Fibroblast of skin of back (primary cell): ENCODE measurements at regions not wholly inside any gene's neighbourhood (a gene's known extent, or its start where the extent isn't known, plus 50 kb on each side); places are given as distances from the start of the nearest gene placed in this dataset.
"Not testable (repeated sequence)": the region's sequence is repeated elsewhere in the genome, so short reads cannot be mapped to it uniquely, and the experiment has no call there.

Experiments used
- DNase-seq: peaks from one replicate; pipeline ENCODE4 v3.0.0-alpha.2; 2013

DNA sequence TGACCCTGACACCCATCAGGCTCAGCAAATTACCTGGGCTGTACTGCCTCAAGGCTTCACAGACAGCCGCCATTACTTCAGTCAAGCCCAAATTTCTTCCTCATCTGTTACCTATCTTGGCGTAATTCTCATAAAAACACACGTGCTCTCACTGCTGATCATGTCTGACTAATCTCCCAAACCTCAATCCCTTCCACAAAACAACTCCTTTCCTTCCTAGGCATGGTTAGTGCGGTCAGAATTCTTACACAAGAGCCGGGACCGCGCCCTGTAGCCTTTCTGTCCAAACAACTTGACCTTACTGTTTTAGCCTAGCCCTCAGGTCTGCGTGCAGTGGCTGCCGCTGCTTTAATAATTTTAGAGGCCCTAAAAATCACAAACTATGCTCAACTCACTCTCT, 828.2 kb downstream of the LTN1 start:
- DNase-seq, result not testable (repeated sequence)

DNA sequence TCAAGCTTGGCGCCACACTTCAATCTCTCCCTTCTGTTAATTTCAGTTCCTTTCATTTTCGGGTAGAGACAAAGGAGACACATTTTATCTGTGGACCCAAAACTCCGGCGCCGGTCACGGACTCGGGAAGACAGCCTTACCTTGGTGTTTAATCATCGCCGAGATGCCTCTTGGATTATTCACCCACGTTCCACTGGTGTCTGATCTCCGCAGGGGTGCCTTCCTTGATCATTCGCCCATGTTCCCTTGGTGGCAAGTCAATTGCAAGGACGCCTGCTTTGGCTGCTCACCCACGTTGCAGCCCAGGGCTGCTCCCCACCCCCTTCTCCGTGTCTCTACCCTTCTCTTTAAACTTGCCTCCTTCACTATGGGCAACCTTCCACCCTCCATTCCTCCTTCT, 830.6 kb downstream of the LTN1 start:
- DNase-seq, result not testable (repeated sequence)

DNA sequence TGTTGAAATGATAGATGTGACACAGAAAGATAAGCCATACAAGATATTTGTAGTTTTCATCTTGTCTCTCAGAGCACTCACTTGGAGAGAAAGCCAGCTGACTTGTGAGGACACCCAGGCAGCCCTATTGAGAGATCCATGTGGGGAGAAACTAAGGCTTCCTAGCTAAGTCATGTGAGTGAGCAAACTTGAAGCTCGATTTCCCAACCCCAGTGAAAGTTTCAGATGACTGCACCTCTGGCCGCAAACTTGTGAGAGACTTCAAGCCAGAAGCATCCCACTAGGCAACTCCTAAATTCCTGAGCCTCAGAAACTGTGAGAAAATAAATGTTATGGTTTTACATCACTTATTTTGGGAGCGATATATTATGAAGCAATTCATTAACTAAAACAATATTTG, 832.3 kb downstream of the LTN1 start:
- no peak for DNase-seq

DNA sequence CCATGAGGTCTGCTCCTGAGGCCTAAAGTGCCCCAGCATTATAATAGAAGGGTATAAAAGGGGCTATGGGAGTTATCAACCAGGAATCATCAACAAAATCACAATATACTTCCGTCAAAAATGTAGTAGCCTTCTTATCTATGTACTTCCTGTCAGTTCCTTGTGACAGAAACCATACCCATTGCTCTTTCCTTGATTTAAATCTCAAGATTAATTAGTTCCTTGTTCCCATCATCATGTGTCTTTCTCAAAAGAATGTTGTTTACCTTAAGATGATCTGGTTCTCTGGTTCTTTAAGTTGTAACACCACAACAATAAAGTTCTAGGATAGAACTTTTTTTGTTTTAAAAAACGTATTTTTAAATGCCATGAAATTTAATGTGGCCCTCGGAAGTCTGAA, 833.3 kb downstream of the LTN1 start:
- no peak for DNase-seq

DNA sequence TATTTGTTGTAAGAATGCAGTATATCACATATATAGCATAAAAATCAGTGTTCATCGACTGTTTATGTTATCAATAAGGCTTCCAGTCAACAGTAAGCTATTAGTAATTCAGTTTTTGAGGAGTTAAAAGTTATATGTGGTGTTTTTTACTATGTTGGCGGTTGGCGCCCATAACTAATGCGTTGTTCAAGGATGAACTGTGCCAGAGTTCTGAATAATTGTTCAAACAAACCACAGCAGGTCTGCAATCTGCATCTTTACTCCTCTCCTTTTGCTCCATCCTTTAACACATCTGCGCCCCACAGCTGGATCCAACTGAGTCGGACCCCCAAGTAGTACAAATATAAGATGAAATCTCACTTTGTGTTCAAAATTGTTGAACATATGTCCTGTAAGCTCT, 836.1 kb downstream of the LTN1 start:
- no peak for DNase-seq

DNA sequence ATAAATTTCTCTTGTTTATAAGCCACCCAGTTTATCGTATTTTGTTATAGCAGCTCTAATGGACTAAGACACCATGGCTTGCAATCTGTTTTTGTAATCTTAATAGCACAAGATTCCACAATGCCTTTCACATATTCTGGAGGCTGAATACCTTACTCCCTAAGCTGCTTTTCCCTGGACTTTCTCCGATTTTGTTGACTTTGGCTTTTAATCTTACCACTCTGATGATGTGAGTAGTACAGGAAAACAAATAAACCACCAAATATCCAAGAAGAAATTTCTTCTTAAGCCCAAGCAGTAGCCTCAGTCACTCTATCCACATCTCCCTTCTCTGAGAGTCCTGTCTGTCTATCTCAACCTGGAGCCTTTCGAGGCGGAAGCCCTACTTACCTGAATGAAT, 838.6 kb downstream of the LTN1 start:
- DNase-seq, result peak; percentile 35

DNA sequence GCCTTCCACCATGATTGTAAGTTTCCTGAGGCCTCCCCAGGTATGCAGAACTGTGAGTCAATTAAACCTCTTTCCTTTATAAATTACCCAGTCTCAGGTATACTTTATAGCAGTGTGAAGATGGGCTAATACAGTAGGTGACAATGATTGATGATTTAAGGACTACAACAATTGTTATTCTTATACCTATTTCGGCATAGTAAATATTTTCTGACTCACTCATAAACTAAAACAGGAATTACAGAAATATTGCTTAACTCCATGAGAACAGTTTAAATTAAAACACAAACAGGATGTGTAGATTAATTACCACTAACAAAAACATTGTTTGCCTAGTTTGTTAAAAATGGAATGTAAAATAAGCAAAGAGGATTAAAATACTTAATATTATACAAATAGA, 839.9 kb downstream of the LTN1 start:
- no peak for DNase-seq

DNA sequence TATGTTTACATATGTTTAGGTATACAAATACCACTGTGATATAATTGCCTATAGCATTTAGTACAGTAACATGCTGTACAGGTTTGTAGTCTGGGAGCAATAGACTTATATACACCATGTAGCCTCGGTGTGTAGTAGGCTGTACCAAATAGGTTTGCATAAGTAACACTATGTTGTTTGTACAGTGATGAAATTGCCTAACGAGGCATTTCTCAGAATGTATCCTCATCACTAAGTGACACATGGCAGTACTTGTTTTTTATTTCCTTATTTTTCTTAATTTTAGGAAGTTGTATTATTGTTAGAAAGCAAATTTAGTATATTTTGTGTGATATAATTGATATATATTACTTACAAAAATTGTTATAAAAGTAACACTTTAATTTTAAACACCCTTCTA, 840.9 kb downstream of the LTN1 start:
- DNase-seq, result no peak

DNA sequence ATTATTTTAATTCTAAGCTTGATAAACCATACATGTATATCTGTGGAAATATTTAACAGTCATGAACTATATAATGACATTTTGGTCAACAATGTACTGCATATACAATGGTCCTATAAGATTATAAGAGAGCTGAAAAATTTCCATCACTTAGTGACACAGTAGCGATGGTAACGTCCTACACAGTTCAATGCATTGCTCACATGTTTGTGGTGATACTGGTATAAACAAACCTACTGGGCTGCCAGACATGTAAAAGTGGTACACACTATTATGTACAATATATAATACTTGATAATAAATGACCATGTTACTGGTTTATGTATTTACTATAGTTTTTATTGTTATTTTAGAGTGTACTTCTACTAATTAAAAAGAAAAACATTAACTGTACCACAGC, 841.9 kb downstream of the LTN1 start:
- no peak for DNase-seq

DNA sequence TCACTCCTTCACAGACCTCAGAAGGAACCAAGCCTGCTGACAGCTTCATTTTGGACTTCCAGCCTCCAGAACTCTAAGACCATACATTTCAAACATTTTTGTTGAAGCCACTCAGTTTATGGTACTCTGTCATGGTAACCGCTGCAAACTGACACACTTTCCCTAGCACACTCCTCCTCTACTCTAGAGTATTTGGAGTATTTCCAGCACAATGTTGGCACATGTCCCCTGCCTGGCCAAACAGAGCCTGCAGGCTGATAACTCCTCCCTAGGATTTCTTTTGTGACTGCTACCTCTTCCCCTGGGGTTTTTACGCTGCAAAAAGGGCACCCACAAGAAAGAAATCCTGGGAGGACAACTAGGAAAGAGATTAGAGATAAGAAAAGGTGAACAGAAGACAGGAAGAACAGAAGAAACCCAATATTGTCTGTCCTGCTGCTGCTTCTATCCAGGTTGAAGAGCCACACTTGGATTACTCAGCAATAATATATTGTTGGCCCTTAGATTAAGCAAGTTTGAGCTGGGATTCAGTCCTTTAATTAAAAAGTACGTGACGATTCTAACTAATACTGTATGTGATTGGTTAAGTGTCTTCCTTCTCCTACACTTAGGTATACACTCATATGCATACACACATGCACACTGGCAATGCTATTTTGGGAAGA, 844.1 kb downstream of the LTN1 start:
- peak; percentile 23 for DNase-seq

DNA sequence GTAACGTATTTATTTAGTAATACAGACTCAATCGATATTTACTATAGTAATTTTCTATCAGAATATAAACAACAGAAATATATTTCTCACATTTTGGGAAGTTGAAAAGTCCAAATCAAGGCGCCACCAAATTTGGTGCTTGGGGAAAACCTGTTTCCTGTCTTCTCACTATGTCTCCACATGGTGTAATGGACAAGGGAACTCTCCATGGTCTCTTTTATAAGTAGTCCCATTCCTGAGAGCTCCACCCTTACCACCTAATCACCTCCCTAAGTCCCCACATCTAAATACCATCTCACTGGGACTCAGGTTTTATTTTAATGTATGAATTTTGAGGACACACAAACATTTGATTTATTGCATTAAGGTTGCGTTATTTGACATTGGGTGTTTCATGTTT, 848.0 kb downstream of the LTN1 start:
- DNase-seq, result no peak

DNA sequence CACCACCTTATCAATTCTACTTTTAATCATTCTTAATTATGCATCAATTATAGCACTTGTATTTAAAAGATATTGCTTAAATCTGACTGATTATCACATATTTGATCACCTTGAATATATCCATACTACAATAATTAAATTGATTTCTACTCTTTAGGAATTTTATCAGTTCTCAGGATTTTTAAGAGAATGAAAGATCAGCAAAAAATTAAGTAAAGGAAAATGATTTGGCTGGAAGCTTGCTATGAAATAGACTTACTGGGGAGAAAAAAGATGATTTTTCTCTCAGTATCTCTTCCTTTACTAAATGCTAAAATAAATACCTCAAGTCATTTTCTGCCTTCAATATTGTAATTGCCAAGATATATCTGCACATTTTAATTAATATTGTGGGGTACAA, 848.6 kb downstream of the LTN1 start:
- DNase-seq, result no peak

DNA sequence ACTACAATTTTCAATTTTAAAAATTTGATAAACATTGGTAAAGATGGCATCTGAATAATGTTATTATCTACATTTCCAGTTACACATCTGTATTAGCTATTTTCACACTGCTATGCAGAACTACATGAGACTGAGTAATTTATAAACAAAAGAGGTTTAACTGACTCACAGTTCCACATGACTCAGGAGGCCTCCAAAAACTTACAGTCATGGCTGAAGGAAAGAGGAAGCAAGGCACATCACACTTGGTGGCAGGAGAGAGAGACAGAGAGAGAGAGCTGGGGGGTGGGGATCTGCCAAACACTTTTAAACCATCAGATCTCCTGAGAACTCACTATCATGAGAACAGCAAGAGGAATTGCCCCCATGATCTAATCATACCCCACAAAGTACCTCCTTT, 850.0 kb downstream of the LTN1 start:
- DNase-seq, result peak; percentile 88

DNA sequence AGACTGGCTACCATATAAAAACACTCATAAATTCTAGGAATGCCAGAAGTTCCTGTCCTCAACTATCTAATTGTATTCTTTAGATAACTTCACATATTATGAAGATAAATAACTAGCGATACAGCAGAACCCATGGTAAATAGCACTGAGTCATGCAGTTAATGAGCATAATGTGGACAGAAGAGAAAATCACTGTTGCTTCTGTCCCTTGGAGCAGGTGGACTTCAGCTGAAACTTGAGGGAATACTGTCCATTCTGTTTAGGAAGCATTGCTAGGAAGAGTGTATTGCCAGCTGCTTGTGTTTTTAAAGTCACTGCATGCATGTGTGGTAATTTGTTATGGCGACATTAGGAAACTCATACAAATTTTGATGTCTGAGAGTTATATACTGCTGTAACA, 854.4 kb downstream of the LTN1 start:
- peak; percentile 35 for DNase-seq

DNA sequence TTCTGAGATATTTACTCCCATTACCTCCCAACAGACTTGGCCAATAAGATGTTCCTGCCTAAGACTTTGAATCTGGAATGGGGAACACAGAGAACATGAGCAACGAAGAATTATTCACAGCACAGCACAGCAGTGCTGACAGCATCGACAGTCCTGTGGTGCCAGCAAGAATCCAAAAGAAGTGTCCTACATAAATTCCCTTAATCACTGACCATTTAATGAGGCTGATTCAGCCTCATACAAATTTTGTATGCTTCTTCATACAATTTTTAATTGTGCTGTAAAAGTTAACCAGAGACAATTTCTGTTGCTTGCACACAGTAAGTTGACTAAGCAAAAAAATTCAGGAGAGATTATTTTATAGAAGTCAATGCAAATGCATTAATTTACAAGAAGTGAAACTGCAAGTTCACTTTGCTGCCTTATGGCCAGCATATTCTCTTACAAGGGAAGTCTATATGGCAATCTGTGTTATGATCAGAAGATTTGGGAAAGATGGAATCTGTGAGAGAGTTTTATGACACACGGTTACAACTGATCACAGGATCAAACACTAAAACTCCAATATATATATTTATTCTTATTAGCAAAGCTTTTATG, 855.9 kb downstream of the LTN1 start:
- no peak for DNase-seq

DNA sequence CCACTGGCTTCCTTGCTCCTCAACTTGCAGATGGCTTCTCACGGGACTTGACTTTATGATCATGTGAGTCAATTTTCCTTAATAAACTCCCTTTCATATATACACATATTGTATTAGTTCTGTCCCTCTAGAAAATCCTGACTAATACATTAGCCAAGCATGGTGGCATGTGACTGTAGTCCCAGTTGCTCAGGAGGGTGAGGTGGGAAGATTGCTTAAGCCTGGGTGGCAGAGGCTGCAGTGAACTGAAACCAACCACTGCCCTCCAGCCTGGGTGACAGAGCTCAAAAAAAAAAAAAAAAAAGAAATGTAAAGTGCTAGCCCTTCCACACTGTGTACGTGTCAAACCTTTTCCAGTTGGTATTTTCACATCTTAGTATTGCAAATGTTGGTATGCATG, 857.0 kb downstream of the LTN1 start:
- no peak for DNase-seq

DNA sequence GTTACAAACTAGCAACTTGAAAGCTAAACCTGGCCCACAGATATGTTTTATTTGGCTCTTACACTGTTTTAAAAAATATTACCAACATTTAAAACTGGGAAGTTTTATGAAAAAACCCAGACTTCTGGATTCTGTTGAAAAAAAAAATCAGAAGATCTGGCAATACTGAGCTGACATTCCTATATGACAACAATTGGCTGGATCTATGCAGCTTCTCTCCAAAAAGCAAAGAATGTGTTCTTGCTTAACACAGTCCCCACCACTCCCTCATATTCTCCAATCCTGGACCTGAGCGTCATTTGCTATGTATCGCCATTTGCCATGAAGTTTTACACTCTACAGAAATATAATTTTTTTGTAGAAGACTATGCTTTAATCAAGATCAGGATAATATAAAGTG, 859.6 kb downstream of the LTN1 start:
- DNase-seq, result peak; percentile 15

DNA sequence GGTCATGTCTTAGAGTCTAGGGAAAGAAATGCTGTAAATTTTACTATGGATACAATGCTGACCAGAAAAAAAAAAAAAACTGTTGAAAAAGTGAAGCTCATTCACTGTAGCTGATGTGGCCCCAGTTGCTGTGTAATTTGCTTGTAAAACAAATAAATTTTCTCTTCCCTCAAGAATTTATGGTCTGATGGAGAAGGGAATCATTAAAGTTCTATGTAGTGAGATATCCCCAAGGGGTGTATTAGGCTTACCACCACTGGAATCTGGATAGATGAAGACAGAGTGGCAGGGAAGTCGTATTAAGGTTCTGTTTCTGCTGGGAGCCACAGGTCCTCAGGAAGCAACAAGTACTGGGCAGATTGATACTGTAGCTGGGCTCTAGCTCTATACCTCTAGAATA, 860.0 kb downstream of the LTN1 start:
- DNase-seq, result peak; percentile 72

DNA sequence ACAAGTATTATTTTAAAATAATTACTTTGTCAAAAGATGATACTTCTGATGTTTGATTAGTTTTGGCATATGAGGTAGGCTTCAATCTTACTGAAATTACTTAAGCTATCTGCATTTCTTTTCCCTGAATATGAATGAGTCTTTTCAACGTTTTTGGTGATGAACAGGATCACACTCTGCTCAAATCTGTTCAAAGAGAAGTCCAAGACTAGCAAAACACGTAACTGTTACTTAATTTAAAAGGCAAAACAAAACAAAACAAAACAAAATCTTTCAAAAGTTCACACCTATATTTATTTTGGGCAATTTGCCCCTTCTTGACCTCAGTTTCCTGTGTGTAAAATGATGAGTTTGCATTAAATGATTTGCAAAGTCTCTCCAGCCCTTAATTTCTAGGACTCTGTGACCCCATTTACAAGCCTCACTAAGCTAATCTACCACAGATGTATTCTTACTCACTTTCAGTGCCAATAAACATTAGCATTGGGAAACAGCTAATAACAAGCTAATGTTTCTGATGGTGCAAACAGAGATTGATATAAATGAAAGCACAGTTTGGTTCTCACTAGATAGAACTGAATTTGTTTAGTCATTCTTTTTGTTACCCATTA, 865.4 kb downstream of the LTN1 start:
- DNase-seq, result no peak

DNA sequence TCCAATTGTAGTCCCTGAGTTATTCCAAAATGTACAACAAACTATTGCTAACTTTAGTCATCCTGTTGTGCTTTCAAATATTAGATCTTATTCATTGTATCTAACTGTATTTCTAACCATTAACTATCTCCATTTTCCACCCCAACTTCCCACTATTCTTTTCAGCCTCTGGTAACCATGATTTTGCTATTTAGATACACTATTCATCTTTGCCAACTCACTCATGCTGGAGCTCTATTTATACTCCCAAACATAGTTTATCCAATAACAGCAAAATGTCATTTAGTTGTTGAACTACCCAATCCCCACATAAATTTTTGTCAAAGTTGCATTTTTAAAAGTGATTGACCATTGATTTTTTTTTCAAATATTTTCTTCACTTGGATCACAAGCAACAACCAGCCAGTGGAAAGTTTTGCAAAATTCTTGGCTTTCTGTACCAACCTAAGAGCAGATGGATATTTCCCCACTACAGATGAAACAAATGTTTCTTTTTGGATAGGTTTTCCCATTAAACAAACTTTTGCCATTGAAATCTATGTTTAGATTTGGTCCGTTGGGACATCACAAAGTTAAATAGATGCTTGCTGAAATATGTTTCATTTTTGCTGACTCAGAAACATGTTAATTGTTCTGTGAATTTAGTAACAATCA, 866.0 kb downstream of the LTN1 start:
- no peak for DNase-seq

DNA sequence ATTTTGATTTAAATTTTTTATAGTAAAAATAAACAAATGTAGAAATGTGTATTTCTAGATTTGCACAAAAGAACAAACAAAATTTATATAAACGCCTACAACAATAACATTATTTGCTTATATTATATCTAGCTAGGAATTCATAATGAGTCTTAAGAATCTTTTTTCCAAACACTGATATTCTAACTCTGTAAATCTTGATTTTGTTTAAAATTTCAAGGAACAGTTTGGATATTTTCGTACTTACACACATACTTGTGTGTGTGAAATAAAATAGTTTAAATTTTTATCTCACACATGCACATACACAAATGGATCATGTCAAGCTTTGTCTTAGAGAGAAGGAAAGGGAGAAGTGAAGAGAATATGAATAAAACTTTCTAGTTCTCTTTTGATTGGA, 868.1 kb downstream of the LTN1 start:
- DNase-seq, result no peak

DNA sequence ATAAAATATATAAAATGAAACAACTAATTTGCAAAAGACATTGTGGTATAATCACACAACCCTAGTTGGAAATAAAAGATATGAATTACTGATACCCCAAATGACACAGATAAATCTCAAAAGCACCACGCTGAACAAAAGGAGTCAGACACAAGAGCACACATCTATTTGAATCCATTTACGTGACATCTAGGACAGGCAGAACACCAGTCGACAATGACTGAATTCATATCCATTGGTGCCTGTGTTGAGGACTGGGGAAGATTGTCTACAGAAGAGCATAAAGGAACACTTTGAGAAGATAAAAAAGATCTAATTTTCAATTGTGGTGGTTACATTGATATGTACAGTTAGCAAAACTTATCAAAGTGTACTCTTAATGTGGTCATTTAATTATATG, 874.1 kb downstream of the LTN1 start:
- DNase-seq, result no peak

DNA sequence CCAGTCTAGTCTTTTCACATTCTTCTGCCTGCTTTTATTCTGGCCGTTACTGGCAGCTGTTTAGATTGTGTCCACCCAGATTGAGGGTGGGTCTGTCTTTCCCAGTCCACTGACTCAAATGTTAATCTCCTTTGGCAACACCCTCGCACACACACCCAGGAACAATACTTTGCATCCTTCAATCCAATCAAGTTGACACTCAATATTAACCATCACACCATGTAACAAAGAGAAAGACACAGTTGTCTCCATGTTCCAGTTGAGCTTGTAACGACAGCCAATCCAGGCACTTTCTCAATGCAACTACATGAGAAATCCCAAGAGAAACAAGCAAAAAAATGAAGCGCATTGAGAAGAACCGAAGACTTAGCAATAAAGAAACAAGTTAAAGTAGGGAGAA, 877.7 kb downstream of the LTN1 start:
- not testable (repeated sequence) for DNase-seq

DNA sequence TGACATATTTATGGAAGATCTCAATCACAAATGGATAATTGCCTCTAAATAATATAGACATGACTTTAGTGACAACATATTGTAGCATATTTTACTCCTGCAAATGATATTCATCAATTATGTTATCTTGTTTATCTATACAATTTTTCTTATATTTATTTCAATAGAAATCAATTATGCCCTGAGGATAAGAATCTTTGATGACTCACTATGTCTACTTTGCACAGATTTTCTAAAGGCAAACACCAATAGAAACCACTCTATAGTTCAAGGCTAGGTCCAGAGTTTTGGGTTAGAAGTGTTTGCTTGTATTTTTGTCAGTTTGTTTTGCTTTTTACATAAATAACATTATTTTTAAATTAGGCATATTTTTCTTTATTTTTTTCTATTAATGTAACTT, 879.0 kb downstream of the LTN1 start:
- no peak for DNase-seq
